HT1080 (cell line): ENCODE measurements at regions not wholly inside any gene's neighbourhood (a gene's known extent, or its start where the extent isn't known, plus 50 kb on each side); places are given as distances from the start of the nearest gene placed in this dataset.
"Not testable (repeated sequence)": the region's sequence is repeated elsewhere in the genome, so short reads cannot be mapped to it uniquely, and the experiment has no call there.

ENCODE experiments used
- DNase-seq: peaks from one replicate; pipeline ENCODE4 v3.0.0-alpha.2; 2015; ENCODE audit warnings: low read depth

- DNase-seq, result not testable (repeated sequence)
These were observed 50.8 kb upstream of the GRIN2B start for GRCh38 chr12:14032191-14032590.

- no peak for DNase-seq
These were observed 62.4 kb upstream of the GRIN2B start for GRCh38 chr12:14043776-14044175.

GRCh38 chr12:14048941-14049545 is 67.6 kb upstream of the GRIN2B start:
- DNase-seq, result no peak

GRCh38 chr12:14057895-14058294 is 76.5 kb upstream of the GRIN2B start:
- no peak for DNase-seq

- no peak for DNase-seq
These were observed 77.3 kb upstream of the GRIN2B start for GRCh38 chr12:14058717-14059116.

GRCh38 chr12:14059548-14059947 is 78.1 kb upstream of the GRIN2B start:
- DNase-seq, result no peak

GRCh38 chr12:14065616-14066015 is 84.2 kb upstream of the GRIN2B start:
- no peak for DNase-seq

GRCh38 chr12:14066021-14066420 is 84.6 kb upstream of the GRIN2B start:
- DNase-seq, result no peak

- no peak for DNase-seq
These were observed 87.6 kb upstream of the GRIN2B start for GRCh38 chr12:14068961-14069360.

- no peak for DNase-seq
These were observed 90.4 kb upstream of the GRIN2B start for GRCh38 chr12:14071833-14072232.

GRCh38 chr12:14072987-14073386 is 91.6 kb upstream of the GRIN2B start:
- DNase-seq, result no peak

- no peak for DNase-seq
These were observed 94.5 kb upstream of the GRIN2B start for GRCh38 chr12:14075797-14076393.

- no peak for DNase-seq
These were observed 95.1 kb upstream of the GRIN2B start for GRCh38 chr12:14076538-14076937.

- no peak for DNase-seq
These were observed 105.4 kb upstream of the GRIN2B start for GRCh38 chr12:14086838-14087237.

- DNase-seq, result no peak
These were observed 118.6 kb upstream of the GRIN2B start for GRCh38 chr12:14099994-14100393.

- DNase-seq, result not testable (repeated sequence)
These were observed 120.2 kb upstream of the GRIN2B start for GRCh38 chr12:14101556-14101955.

- DNase-seq, result peak; percentile 29
These were observed 129.9 kb upstream of the GRIN2B start for GRCh38 chr12:14111230-14111865.

GRCh38 chr12:14113031-14113430 is 131.6 kb upstream of the GRIN2B start:
- DNase-seq, result no peak

GRCh38 chr12:14126692-14127091 is 145.3 kb upstream of the GRIN2B start:
- DNase-seq, result no peak

- no peak for DNase-seq
These were observed 148.3 kb upstream of the GRIN2B start for GRCh38 chr12:14129611-14130195.

GRCh38 chr12:14135996-14136395 is 154.6 kb upstream of the GRIN2B start:
- DNase-seq, result no peak

GRCh38 chr12:14138495-14138894 is 157.1 kb upstream of the GRIN2B start:
- no peak for DNase-seq
